ENCODE measurements at regions not wholly inside any gene's neighbourhood (a gene's known extent, or its start where the extent isn't known, plus 50 kb on each side); places are given as distances from the start of the nearest gene placed in this dataset.

DNA sequence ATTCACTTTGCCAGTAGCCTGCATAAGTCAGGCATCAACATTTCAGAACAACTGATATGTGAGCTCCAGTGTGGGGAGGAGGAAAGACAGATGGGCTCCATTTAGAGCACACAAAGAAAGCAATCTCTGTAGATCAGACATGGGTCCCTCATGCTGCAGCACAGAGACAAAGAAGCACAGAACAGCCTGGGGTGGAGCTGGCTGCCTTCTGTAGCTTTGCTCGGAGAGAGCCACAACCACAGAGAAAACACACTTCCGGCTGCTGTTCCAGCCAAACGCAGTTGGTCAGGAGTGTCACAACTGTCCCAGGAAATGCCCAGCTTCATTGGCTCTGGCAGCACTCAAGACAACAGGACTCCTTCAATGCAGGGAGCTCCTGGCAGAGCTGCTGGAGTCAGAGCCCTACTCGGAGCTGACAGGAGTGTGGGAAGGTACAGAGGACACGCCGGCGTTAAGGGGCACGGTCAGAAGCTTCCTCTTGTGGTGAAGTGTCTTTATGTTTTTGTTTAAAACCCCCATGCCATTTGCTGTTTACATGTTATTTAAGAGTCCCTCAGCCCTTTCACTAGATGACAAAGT, 494.4 kb downstream of the TCERG1L start:
- Mint-ChIP-seq H3K4me3 (no peak overlapping the region), H3K36me3 (no peaks in the 10 kb centered on the region), H3K4me1 (ENCODE audit: low read depth) (no peaks in the 10 kb centered on the region), H3K9me3 (peaks cover 15% of the 10 kb centered on the region), H3K27me3 (no peaks in the 10 kb centered on the region), H3K27ac (no peak overlapping the region)
- ChIA-PET CTCF (no interaction called here), POLR2A (no interaction called here)
- intact Hi-C loops (cut with micrococcal nuclease): no loop called here
- DNase-seq: no peak

DNA sequence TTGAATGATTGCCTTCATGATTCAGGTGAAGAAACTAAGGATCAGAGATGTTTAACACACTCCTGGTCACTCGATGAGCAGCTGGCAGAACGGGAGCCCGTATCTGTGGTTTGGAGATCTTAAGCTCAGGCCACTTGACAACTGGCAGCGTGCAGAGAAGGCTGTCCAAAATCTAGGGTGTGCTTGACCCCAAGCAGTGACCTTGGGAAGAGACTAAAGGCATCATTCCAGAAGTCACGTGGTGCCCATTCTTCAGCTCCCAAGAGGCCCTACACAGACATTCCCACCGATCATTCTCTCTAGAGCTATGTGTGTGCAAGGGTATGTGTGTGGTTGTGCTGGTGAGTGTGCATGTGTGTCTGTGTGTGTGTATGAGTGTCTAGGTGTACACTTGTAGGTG, 493.8 kb downstream of the TCERG1L start:
- intact Hi-C loops (cut with micrococcal nuclease): no loop called here
- DNase-seq: no peak
- Mint-ChIP-seq H3K36me3 (no peaks in the 10 kb centered on the region), H3K27me3 (no peaks in the 10 kb centered on the region), H3K4me1 (ENCODE audit: low read depth) (no peaks in the 10 kb centered on the region), H3K27ac (no peak overlapping the region), H3K4me3 (no peak overlapping the region), H3K9me3 (peaks cover 15% of the 10 kb centered on the region)
- CTCF ChIA-PET: no interaction called here
- POLR2A ChIA-PET: no interaction called here

- Mint-ChIP-seq H3K27me3 (peaks cover 5% of the 10 kb centered on the region), H3K36me3 (no peaks in the 10 kb centered on the region), H3K4me1 (ENCODE audit: low read depth) (no peaks in the 10 kb centered on the region), H3K27ac (no peak overlapping the region), H3K4me3 (no peak overlapping the region), H3K9me3 (peaks cover 28% of the 10 kb centered on the region)
- no peak for DNase-seq
- ChIA-PET POLR2A (no interaction called here), CTCF (no interaction called here)
- intact Hi-C loops (cut with micrococcal nuclease): no loop called here
These were observed 490.5 kb downstream of the TCERG1L start for GRCh38 chr10:130820880-130821482.

GRCh38 chr10:130824230-130825014, 487.1 kb downstream of the TCERG1L start:
- no peaks in the 10 kb centered on the region for H3K4me1 Mint-ChIP-seq (ENCODE audit: low read depth)

GRCh38 chr10:130833596-130833995, 477.9 kb downstream of the TCERG1L start:
- H3K4me3 Mint-ChIP-seq: no peak overlapping the region
- no peaks in the 10 kb centered on the region for H3K27me3 Mint-ChIP-seq
- intact Hi-C loops (cut with micrococcal nuclease): no loop called here
- H3K36me3 Mint-ChIP-seq: no peaks in the 10 kb centered on the region
- ChIA-PET POLR2A (no interaction called here), CTCF (no interaction called here)
- no peaks in the 10 kb centered on the region for H3K4me1 Mint-ChIP-seq (ENCODE audit: low read depth)
- no peak overlapping the region for H3K27ac Mint-ChIP-seq
- no peak for DNase-seq
- H3K9me3 Mint-ChIP-seq: peaks cover 7% of the 10 kb centered on the region

More at GRCh38 chr10:130824230-130825014, 487.1 kb downstream of the TCERG1L start:
- no peak overlapping the region for H3K27ac Mint-ChIP-seq
- ChIA-PET POLR2A (no interaction called here), CTCF (no interaction called here)
- no peaks in the 10 kb centered on the region for H3K36me3 Mint-ChIP-seq
- H3K27me3 Mint-ChIP-seq: peaks cover 5% of the 10 kb centered on the region
- DNase-seq: no peak
- intact Hi-C loops (cut with micrococcal nuclease): no loop called here
- no peak overlapping the region for H3K4me3 Mint-ChIP-seq
- peaks cover 22% of the 10 kb centered on the region for H3K9me3 Mint-ChIP-seq

DNA sequence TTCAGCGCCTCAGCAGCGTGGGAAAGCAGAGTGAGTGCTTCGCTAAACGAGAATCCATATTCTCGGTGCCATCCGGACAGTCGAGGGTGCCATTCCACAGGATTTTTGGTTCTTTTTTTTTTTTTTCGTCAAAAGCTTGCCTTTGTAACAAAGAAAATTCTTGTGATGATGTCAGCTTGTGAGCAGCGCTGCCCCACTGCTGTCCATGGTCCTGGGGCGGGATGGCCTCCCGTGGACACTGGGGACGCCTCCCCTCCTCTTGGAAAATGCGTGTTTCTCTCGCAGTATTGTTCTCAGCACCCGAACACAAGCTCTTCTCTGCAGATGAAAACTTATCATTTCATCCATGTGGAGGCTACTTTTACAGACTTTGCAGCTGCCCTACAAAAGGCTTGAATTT, 477.4 kb downstream of the TCERG1L start:
- Mint-ChIP-seq H3K27ac (no peak overlapping the region), H3K4me1 (ENCODE audit: low read depth) (no peaks in the 10 kb centered on the region), H3K27me3 (no peaks in the 10 kb centered on the region), H3K36me3 (no peaks in the 10 kb centered on the region), H3K9me3 (peaks cover 7% of the 10 kb centered on the region), H3K4me3 (no peak overlapping the region)
- CTCF ChIA-PET: no interaction called here
- intact Hi-C loops (cut with micrococcal nuclease): no loop called here
- POLR2A ChIA-PET: no interaction called here
- DNase-seq: no peak

GRCh38 chr10:130834573-130834972, 476.9 kb downstream of the TCERG1L start:
- Mint-ChIP-seq H3K4me1 (ENCODE audit: low read depth) (no peaks in the 10 kb centered on the region), H3K9me3 (peaks cover 7% of the 10 kb centered on the region), H3K36me3 (no peaks in the 10 kb centered on the region), H3K4me3 (no peak overlapping the region), H3K27me3 (no peaks in the 10 kb centered on the region), H3K27ac (no peak overlapping the region)
- CTCF ChIA-PET: no interaction called here
- intact Hi-C loops (cut with micrococcal nuclease): no loop called here
- no peak for DNase-seq
- POLR2A ChIA-PET: no interaction called here

DNA sequence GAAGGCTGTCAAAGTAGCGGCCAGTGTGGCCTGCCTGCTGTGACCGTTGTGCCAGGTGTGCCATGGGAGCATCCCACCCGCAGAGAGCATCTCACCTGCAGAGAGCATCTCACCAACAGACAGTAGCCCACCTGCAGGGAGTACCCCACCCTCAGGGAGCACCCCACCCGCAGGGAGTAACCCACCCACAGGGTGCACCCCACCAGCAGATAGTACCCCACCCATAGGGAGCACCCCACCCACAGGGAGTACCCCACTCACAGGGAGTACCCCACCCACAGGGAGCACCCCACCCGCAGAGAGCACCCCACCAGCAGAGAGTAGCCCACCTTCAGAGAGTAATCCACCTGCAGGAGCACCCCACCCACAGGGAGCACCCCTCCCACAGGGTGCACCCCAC, 476.5 kb downstream of the TCERG1L start:
- no peak for DNase-seq
- H3K4me3 Mint-ChIP-seq: no peak overlapping the region
- H3K9me3 Mint-ChIP-seq: peaks cover 7% of the 10 kb centered on the region
- no peak overlapping the region for H3K27ac Mint-ChIP-seq
- ChIA-PET POLR2A (no interaction called here), CTCF (no interaction called here)
- no peaks in the 10 kb centered on the region for H3K27me3 Mint-ChIP-seq
- H3K4me1 Mint-ChIP-seq (ENCODE audit: low read depth): no peaks in the 10 kb centered on the region
- H3K36me3 Mint-ChIP-seq: no peaks in the 10 kb centered on the region
- intact Hi-C loops (cut with micrococcal nuclease): no loop called here

DNA sequence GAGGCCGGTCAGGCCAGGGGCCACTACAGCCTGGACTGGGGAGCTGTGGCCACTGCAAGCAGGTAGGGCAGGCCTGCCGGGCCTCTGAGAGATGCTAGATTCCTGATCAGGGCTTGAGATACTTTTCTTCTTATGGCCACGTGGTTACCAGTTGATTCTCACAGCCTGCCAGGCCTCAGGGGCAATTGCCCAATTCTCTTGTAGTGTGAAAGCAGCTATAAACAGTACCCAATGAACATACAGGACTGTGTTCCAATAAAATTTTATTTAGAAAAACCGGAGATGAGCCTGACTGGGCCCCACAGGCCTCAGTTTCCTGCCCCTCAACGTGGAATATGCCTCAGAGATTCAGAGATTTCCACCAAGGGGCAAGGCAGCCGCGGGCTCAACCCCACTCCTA, 475.2 kb downstream of the TCERG1L start:
- H3K4me1 Mint-ChIP-seq (ENCODE audit: low read depth): no peaks in the 10 kb centered on the region
- intact Hi-C loops (cut with micrococcal nuclease): no loop called here
- H3K9me3 Mint-ChIP-seq: peaks cover 7% of the 10 kb centered on the region
- H3K27ac Mint-ChIP-seq: no peak overlapping the region
- H3K4me3 Mint-ChIP-seq: no peak overlapping the region
- no peak for DNase-seq
- ChIA-PET CTCF (no interaction called here), POLR2A (no interaction called here)
- no peaks in the 10 kb centered on the region for H3K36me3 Mint-ChIP-seq
- H3K27me3 Mint-ChIP-seq: no peaks in the 10 kb centered on the region

DNA sequence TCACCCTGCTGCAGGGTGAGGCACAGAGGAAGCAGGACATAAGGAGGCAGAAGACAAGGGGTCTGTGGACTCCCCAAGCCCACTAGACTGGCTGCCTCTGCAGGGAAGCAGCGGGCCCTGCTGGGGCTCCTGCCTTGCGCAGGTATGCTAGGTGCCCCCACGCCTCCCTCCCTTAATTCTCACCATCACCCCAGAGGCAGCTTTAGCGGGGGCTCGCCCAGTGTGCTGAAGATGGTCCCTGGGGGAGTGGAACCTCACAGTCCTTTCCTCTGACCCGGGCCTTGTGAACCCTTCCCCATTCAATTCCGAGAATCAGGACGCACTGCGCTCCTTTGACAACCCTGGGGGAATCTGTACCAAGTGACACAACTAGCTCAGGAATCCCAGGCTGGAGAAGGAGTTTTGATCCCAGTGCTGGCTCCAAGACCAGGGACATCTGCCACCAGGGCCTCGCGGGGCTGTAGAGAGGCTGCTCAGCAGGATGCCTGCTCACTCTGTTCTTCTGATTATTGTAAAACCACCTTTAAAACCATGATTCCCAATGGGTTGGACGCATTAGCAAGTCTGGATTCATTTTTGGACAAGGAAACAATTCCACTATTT, 468.4 kb downstream of the TCERG1L start:
- Mint-ChIP-seq H3K36me3 (no peaks in the 10 kb centered on the region), H3K27me3 (no peaks in the 10 kb centered on the region), H3K4me3 (no peak overlapping the region), H3K4me1 (ENCODE audit: low read depth) (no peaks in the 10 kb centered on the region), H3K9me3 (no peaks in the 10 kb centered on the region), H3K27ac (no peak overlapping the region)
- ChIA-PET POLR2A (no interaction called here), CTCF (no interaction called here)
- intact Hi-C loops (cut with micrococcal nuclease): no loop called here
- DNase-seq: no peak

- no peaks in the 10 kb centered on the region for H3K27me3 Mint-ChIP-seq
- no peak overlapping the region for H3K4me3 Mint-ChIP-seq
- intact Hi-C loops (cut with micrococcal nuclease): no loop called here
- H3K9me3 Mint-ChIP-seq: no peaks in the 10 kb centered on the region
- CTCF ChIA-PET: no interaction called here
- H3K27ac Mint-ChIP-seq: no peak overlapping the region
- no peaks in the 10 kb centered on the region for H3K36me3 Mint-ChIP-seq
- POLR2A ChIA-PET: no interaction called here
- H3K4me1 Mint-ChIP-seq (ENCODE audit: low read depth): no peaks in the 10 kb centered on the region
- DNase-seq: no peak
These were observed 467.2 kb downstream of the TCERG1L start for GRCh38 chr10:130844310-130844709.

- Mint-ChIP-seq H3K27ac (no peak overlapping the region), H3K9me3 (peaks cover 4% of the 10 kb centered on the region), H3K4me1 (ENCODE audit: low read depth) (no peaks in the 10 kb centered on the region), H3K36me3 (no peaks in the 10 kb centered on the region), H3K27me3 (no peaks in the 10 kb centered on the region), H3K4me3 (no peak overlapping the region)
- DNase-seq: no peak
- intact Hi-C loops (cut with micrococcal nuclease): no loop called here
- ChIA-PET POLR2A (no interaction called here), CTCF (no interaction called here)
These were observed 464.4 kb downstream of the TCERG1L start for GRCh38 chr10:130847170-130847569.

DNA sequence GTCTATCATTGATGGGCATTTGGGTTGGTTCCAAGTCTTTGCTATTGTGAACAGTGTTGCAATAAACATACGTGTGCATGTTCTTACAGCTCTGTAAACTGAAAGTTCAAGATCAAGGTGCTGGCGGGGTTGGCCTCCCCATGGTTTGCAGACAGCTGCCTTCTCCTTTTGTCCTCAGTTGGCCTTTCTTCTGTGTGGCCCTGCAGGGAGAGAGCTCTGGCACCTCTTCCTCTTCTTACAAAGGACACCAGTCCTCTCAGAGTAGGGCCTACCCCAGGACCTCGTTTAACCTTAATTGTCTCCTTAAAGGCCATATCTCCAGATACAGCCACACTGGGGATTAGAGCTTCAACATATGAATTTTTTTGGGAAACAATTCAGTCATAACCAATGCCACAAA, 462.7 kb downstream of the TCERG1L start:
- Mint-ChIP-seq H3K36me3 (no peaks in the 10 kb centered on the region), H3K4me1 (ENCODE audit: low read depth) (no peaks in the 10 kb centered on the region), H3K9me3 (peaks cover 14% of the 10 kb centered on the region), H3K27me3 (no peaks in the 10 kb centered on the region), H3K27ac (no peak overlapping the region), H3K4me3 (no peak overlapping the region)
- POLR2A ChIA-PET: no interaction called here
- intact Hi-C loops (cut with micrococcal nuclease): no loop called here
- CTCF ChIA-PET: no interaction called here
- DNase-seq: no peak
